ENCODE measurements at regions not wholly inside any gene's neighbourhood (a gene's known extent, or its start where the extent isn't known, plus 50 kb on each side); places are given as distances from the start of the nearest gene placed in this dataset.
"Not testable (repeated sequence)": the region's sequence is repeated elsewhere in the genome, so short reads cannot be mapped to it uniquely, and the experiment has no call there.

DNA sequence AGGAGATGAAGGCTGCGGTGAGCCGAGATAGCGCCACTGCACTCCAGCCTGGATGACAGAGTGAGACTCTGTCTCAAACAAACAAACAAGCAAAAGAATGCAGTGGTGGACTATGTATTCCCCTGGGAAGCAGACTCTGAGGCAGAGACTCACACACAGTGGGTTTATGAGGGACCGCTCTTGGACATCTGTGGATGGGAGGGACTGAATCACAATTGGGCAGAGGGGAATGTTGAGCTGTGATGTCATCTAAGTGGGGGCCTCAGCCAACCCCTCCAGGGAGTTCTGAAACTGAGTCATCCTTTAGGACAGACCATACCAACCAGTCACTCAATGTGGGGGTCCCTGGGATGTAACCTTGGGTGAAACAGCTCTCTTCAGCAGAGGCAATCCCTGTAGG lies 151.0 kb downstream of the SUDS3 start:
- no peak for DNase-seq

DNA sequence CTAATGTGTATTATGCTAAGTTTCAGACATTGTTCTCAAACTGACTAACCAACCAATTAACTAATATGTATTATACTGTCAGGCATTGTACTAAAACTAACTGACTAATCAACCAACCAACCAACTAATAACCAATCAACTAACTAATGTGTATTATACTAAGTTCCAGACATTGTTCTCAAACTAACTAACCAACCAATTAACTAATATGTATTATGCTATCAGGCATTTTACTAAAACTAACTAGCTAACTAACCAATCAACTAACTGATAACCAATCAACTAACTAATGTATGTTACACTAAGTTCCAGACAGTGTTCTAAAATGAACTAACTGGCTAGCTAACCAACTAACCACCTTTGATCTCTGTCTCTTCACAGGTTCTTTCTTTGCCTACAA lies 152.3 kb downstream of the SUDS3 start:
- no peak for DNase-seq
- in situ Hi-C loops (cut with HindIII; ENCODE audit: low pct_ligation_motif_present, low pct_unique_long_range_greater_than_20kb, low sequenced_read_pairs), result no loop called here

More for the DNA sequence above, 151.0 kb downstream of the SUDS3 start:
- in situ Hi-C loops (cut with HindIII; ENCODE audit: low pct_ligation_motif_present, low pct_unique_long_range_greater_than_20kb, low sequenced_read_pairs), result no loop called here

DNA sequence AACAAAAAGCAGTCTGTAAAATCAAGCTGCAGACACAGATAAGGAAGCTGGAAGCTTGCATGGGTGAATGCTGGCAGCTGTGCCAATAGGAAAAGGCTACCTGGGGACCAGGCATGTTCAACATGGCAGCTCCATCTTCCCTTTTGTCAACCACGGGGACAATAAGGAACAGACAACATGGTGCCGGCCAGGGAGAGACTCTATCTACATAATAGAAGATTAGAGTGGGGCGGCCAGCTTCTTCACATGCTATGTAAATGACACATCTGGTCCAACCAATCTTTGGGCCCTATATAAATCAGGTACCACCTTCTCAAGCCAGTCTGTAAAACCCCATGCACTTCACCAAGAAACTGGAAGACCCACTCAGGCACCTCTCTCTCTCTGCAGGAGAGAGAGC lies 157.6 kb downstream of the SUDS3 start:
- in situ Hi-C loops (cut with HindIII; ENCODE audit: low pct_ligation_motif_present, low pct_unique_long_range_greater_than_20kb, low sequenced_read_pairs), result no loop called here
- DNase-seq, result no peak

DNA sequence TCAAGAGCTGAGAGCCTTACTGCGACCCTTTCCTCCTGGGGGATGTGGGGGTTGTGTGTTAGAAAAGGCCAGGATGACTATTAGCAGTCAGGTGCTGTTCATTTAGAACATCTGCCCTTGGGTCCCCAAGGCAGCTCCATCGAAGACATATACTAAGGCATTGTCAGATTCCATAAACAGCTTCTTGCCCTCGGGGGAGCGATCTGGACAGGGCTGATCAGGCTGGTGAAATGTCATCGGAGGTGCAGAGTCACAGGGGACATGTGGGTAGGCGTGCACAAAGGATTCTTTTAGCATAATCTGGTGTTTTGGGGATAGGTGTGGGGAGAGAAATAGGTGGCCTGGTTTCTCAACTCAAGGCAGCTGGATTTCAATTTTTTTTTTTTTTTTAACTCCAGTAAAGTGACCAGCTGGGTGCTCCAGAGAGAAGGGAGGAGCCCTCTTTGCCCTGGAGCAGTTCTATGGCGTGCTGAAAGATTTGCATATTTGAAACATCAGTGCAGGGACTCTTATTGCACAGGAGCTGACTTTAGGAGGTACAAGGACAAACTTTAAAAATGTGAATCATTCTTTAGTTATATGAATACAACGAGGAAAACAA lies 160.1 kb downstream of the SUDS3 start:
- in situ Hi-C loops (cut with HindIII; ENCODE audit: low pct_ligation_motif_present, low pct_unique_long_range_greater_than_20kb, low sequenced_read_pairs), result no loop called here
- no peak for DNase-seq

DNA sequence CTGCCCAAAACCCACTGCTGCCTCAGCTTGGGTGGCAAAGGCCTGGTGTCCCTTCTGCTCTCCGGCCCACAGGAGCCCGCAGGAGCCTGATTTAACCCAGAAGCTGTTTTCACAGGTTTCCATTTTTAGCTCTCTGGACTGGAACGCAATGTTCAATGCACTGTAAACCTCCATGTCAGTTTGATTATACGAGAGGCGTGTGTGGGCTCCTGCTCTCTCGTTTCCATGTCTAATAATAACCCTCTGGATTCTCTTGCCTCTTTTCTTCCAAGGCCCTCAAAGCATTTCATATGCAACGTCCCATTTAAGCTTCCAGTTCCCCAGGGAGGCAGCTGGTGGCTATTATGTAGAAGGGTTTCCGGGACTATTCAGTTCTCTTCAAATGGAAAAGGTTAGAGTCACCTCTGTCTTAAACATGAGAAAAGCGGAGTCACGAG lies 161.1 kb downstream of the SUDS3 start:
- in situ Hi-C loops (cut with HindIII; ENCODE audit: low pct_ligation_motif_present, low pct_unique_long_range_greater_than_20kb, low sequenced_read_pairs), result no loop called here
- DNase-seq, result no peak

DNA sequence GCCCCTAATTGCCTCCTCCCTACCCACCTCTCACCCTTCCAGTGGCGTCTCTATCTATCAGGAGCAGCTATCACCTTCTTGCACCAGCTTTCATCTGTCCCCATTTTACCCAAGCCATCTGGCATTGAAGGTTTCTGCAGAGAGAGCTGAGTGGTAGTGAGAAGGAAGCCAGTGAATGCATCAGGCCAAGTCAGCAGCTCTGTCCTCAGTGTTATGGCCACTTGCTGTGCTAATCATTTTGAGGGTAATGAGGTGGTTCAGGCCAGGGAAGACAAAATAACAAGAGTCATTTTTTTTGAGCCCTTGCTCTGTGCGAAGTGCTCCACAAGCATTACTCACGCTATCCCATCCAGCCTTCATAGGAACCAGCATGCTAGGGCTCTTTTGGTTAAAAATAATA lies 164.7 kb downstream of the SUDS3 start:
- in situ Hi-C loops (cut with HindIII; ENCODE audit: low pct_ligation_motif_present, low pct_unique_long_range_greater_than_20kb, low sequenced_read_pairs), result no loop called here
- no peak for DNase-seq

GRCh38 chr12:118541934-118542333 lies 165.6 kb downstream of the SUDS3 start:
- DNase-seq, result no peak
- in situ Hi-C loops (cut with HindIII; ENCODE audit: low pct_ligation_motif_present, low pct_unique_long_range_greater_than_20kb, low sequenced_read_pairs), result no loop called here

DNA sequence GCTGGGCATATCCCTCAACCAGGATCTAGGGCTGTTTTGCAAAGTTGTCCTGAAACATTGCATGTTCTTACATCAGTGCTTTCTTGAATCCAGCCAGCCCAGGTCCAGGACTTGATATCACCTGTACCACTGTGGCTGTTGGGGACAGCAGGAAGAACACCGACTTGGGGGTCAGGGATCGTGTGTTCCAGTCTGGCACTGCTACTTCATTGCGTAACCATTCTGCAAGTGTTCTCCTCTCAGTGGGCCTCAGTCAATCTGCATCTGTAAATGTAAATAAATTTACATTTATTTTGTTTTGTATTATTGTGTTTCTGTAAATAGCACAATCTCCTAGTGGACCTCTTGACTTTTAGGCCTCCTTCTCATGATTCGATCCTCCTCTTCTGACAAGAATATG lies 167.3 kb downstream of the SUDS3 start:
- in situ Hi-C loops (cut with HindIII; ENCODE audit: low pct_ligation_motif_present, low pct_unique_long_range_greater_than_20kb, low sequenced_read_pairs), result no loop called here
- DNase-seq, result no peak

DNA sequence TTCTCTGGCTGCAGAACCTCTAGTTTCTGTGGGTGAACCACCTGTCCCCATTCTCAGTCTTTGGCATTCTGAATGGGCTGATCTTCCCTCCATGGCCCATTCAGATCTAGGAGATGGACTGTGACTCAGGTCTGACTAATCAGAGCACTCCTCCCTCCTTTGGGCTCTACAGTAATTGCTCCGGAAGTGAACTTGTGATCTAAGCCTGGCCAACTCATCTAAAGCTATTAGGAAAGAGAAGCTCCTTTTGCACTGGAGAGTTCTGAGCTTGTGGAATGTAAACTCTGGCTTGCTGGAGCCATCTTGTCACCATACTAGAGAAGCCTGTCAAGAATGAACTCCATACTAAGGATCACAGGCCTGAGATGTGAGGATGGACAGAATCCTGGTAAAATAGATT lies 168.2 kb downstream of the SUDS3 start:
- DNase-seq, result peak; percentile 92
- in situ Hi-C loops (cut with HindIII; ENCODE audit: low pct_ligation_motif_present, low pct_unique_long_range_greater_than_20kb, low sequenced_read_pairs), result no loop called here

- DNase-seq; in situ Hi-C loops (cut with HindIII; ENCODE audit: low pct_ligation_motif_present, low pct_unique_long_range_greater_than_20kb, low sequenced_read_pairs): not testable (repeated sequence)
These were observed 171.3 kb downstream of the SUDS3 start for GRCh38 chr12:118547606-118548005.

DNA sequence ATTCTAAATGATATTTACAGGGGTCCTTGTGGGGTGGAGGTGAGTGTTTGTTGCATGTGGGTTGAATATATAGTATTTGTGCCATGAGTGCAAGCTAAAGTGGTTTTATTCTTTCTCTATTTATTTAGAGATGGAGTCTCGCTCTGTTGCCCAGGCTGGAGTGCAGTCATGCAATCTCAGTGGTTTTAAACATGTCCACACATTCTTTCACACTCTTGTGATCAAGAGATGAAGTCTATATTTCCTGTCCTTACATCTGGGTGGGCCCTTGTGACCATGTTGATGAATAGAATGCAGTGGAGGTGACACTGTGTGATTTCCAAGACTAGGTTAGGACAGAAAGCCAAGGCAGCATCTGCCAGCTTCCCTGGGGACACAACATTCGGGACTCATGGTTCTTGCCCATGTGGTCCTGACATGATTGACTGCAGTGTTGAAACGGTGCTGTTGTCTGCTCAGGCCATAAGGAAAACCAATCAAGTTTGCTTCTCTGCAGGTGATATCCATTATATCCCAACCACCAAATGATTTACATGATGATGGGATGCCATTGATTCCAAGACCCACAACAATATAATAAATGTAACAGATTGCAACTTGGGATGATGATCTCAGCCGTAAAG lies 172.6 kb downstream of the SUDS3 start:
- DNase-seq, result peak; percentile 73
- in situ Hi-C loops (cut with HindIII; ENCODE audit: low pct_ligation_motif_present, low pct_unique_long_range_greater_than_20kb, low sequenced_read_pairs), result no loop called here

- in situ Hi-C loops (cut with HindIII; ENCODE audit: low pct_ligation_motif_present, low pct_unique_long_range_greater_than_20kb, low sequenced_read_pairs), result no loop called here
These were observed 173.2 kb downstream of the SUDS3 start for GRCh38 chr12:118549510-118549980.

DNA sequence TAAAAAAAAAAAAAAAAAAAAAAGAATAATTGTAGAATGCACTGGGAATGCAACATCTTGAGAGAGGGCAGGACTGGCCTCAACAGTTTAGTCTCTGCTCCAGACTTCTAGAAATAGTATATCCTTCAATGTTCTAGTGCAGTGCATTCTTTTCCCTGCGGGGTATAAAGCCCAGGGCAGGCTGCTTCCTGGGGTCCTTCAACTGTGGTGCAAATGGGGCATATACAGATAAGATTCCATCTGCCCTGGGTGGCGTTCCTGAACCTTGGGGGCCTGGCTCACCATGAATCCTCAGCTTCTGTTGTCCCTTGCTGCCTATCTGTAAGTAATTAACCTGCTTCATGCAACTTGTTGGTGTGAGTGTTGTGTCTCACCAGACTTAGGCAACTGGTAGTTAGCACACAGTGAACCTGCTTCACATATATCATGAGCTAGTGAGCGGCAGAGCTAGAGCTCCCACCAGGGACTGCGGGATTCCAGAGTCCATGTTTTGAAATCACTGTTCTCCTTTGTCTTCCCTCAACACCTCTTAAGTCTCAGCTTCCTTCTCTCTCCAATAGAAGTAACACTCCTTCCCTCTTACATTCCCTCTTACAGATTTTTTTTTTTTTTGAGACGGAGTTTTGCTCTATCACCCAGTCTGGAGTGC lies 177.6 kb downstream of the SUDS3 start:
- in situ Hi-C loops (cut with HindIII; ENCODE audit: low pct_ligation_motif_present, low pct_unique_long_range_greater_than_20kb, low sequenced_read_pairs), result no loop called here
- no peak for DNase-seq

More at GRCh38 chr12:118549510-118549980, 173.2 kb downstream of the SUDS3 start:
- peak; percentile 89 for DNase-seq

GRCh38 chr12:118558941-118559340 lies 182.6 kb downstream of the SUDS3 start:
- DNase-seq, result no peak
- in situ Hi-C loops (cut with HindIII; ENCODE audit: low pct_ligation_motif_present, low pct_unique_long_range_greater_than_20kb, low sequenced_read_pairs), result no loop called here

DNA sequence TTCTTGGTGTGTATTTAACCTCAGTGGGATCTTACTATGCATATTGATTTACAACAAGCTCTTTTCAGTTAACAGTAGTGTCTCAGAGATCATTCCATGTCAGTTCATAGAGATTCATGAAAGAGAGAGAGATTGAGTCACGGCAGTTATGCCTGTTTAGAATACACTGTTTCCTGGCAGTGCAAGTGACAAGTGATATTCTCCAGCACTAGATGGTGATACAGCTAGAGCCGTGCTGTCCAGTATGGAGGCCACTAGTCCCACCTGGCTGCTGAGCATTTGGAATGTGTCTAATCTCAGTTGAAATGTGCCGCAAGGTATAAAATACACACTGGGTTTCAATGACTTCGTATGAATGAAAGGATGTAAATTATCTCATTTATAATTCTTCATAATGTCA lies 184.4 kb downstream of the SUDS3 start:
- in situ Hi-C loops (cut with HindIII; ENCODE audit: low pct_ligation_motif_present, low pct_unique_long_range_greater_than_20kb, low sequenced_read_pairs), result no loop called here

DNA sequence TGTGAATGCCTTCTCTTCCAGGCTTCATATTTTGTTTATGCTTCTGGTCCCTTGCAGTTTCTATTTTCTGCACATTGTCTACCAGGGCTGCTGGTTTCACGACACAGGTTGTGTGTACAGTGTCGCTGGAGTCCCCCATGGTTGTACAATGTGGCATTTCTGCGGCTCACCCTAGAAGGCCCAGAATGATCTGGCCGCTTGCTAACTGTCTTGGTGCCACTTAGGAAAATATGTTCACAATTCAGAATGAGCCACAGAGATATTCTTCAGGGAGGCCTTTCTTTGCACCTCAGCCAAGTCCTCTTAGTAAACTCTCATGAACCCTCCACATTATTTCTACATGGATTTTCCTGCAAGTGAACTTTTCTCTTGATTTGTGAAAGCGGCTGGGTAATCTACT lies 195.4 kb downstream of the SUDS3 start:
- in situ Hi-C loops (cut with HindIII; ENCODE audit: low pct_ligation_motif_present, low pct_unique_long_range_greater_than_20kb, low sequenced_read_pairs), result no loop called here

More for the DNA sequence above, 184.4 kb downstream of the SUDS3 start:
- DNase-seq, result no peak

GRCh38 chr12:118574288-118574687 lies 197.9 kb downstream of the SUDS3 start:
- in situ Hi-C loops (cut with HindIII; ENCODE audit: low pct_ligation_motif_present, low pct_unique_long_range_greater_than_20kb, low sequenced_read_pairs), result no loop called here
- DNase-seq, result no peak

More for the DNA sequence above, 195.4 kb downstream of the SUDS3 start:
- no peak for DNase-seq

DNA sequence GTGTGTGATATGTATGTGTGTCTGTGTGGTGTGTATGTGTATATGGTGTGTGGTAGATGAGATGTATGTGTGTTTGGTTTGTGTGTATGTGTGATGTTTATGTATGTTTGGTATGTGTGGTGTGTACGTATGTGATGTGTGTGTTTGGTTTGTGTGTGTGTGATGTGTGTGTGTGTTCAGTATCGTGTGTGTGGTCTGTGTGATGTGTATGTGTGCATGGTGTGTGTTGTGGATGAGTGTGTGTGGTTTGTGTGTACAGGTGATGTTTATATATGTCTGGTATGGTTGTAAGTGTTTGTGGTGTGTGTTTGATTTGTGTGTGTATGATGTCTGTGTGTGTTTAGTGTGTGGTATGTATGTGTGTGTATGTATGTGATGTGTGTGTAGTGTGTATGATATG lies 199.4 kb downstream of the SUDS3 start:
- no peak for DNase-seq
- in situ Hi-C loops (cut with HindIII; ENCODE audit: low pct_ligation_motif_present, low pct_unique_long_range_greater_than_20kb, low sequenced_read_pairs), result no loop called here

DNA sequence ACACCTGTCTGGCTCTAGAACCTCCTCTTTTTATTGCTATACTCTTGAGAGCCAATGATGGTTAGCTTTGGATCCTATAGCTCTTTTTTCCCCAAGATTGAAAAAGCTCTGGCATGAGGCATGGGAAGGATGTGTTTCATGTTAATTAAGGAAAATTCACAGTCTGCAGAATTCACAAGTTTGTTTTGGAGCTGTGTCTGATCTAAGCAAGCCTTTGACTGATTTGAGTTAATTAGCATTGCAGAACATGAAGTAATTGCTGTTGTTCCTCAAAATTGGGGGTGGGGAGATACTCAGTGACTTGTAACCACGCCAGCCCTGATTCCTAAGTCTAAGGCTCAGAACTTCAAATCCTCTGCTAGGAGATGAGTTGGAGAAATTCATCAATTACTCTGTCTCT lies 205.0 kb downstream of the SUDS3 start:
- DNase-seq, result no peak
- in situ Hi-C loops (cut with HindIII; ENCODE audit: low pct_ligation_motif_present, low pct_unique_long_range_greater_than_20kb, low sequenced_read_pairs), result no loop called here

GRCh38 chr12:118582863-118583262 lies 206.5 kb downstream of the SUDS3 start:
- in situ Hi-C loops (cut with HindIII; ENCODE audit: low pct_ligation_motif_present, low pct_unique_long_range_greater_than_20kb, low sequenced_read_pairs), result no loop called here
- no peak for DNase-seq
